ENCODE measurements at regions not wholly inside any gene's neighbourhood (a gene's known extent, or its start where the extent isn't known, plus 50 kb on each side); places are given as distances from the start of the nearest gene placed in this dataset.

DNA sequence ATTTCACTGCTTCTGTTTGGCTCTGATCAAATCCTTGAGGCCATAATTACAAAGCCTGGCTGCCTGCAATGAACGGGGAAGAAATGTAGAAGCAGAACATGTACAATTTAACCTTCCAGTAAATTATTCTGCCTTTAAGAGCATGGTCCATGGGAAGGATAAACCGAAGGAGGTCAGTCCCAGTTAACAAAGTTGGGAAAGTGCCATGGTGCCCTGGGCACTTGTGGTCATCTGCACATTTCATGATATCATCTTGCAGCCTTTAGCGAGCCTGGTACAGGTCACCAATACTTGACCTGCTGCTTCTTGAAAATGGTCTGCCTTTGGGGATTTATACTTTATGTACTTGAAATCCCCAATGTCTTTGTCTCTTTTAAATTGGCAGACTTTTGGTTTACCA is 175.9 kb upstream of the KITLG start:
- TF ChIP-seq CTCF (IDR thresholded peaks at IDR 0.05; ENCODE audit: low read length) (no peak), EZH2phosphoT487 (IDR thresholded peaks at IDR 0.05; ENCODE audit: low read length) (no peak), EZH2 (optimal IDR thresholded peaks at IDR 0.05; ENCODE audit: low read depth, low read length) (no peak)

Data from MM.1S (cell line).